Stimulated activated CD8-positive, alpha-beta memory T cell treated with anti-CD3 and anti-CD28 coated beads, Interleukin-15, amount 100 ng/mL, for 48 hours (primary cell): ENCODE measurements at regions not wholly inside any gene's neighbourhood (a gene's known extent, or its start where the extent isn't known, plus 50 kb on each side); places are given as distances from the start of the nearest gene placed in this dataset.

Source experiments
- DNase-seq, 2 donors: peaks; one replicate each; pipeline ENCODE4 v3.0.0-alpha.2; 2020; ENCODE audit warnings: low read depth in 2 of 2

GRCh38 chr7:98565103-98565502 is 52.0 kb upstream of the NPTX2 start:
- no peak for DNase-seq

GRCh38 chr7:98562871-98563495 is 54.1 kb upstream of the NPTX2 start:
- DNase-seq = no peak

GRCh38 chr7:98562381-98562823 is 54.7 kb upstream of the NPTX2 start:
- DNase-seq = no peak

- DNase-seq = no peak
These were observed 57.1 kb upstream of the NPTX2 start for GRCh38 chr7:98559958-98560357.

- DNase-seq = no peak
These were observed 57.9 kb upstream of the NPTX2 start for GRCh38 chr7:98559219-98559618.

- DNase-seq = no peak
These were observed 59.5 kb upstream of the NPTX2 start for GRCh38 chr7:98557538-98558031.

- no peak for DNase-seq
These were observed 60.8 kb upstream of the NPTX2 start for GRCh38 chr7:98556288-98556687.

- no peak for DNase-seq
These were observed 61.7 kb upstream of the NPTX2 start for GRCh38 chr7:98555403-98555802.

- DNase-seq = no peak
These were observed 63.4 kb upstream of the NPTX2 start for GRCh38 chr7:98553666-98554065.

- no peak for DNase-seq
These were observed 65.3 kb upstream of the NPTX2 start for GRCh38 chr7:98551611-98552273.

GRCh38 chr7:98548971-98549370 is 68.1 kb upstream of the NPTX2 start:
- no peak for DNase-seq

- no peak for DNase-seq
These were observed 68.7 kb upstream of the NPTX2 start for GRCh38 chr7:98548370-98548769.

- no peak for DNase-seq
These were observed 76.0 kb upstream of the NPTX2 start for GRCh38 chr7:98541101-98541500.

- DNase-seq = no peak
These were observed 77.2 kb upstream of the NPTX2 start for GRCh38 chr7:98539865-98540264.

GRCh38 chr7:98536803-98537202 is 80.3 kb upstream of the NPTX2 start:
- DNase-seq = no peak

GRCh38 chr7:98534493-98534892 is 82.6 kb upstream of the NPTX2 start:
- DNase-seq = no peak

GRCh38 chr7:98531717-98532116 is 85.4 kb upstream of the NPTX2 start:
- no peak for DNase-seq

- no peak for DNase-seq
These were observed 89.0 kb upstream of the NPTX2 start for GRCh38 chr7:98528079-98528478.

GRCh38 chr7:98526059-98526458 is 91.0 kb upstream of the NPTX2 start:
- no peak for DNase-seq

- no peak for DNase-seq
These were observed 95.9 kb upstream of the NPTX2 start for GRCh38 chr7:98521089-98521692.

- no peak for DNase-seq
These were observed 96.6 kb upstream of the NPTX2 start for GRCh38 chr7:98520356-98520951.

GRCh38 chr7:98518159-98518947 is 98.7 kb upstream of the NPTX2 start:
- DNase-seq = no peak
